MM.1S (cell line): ENCODE measurements at regions not wholly inside any gene's neighbourhood (a gene's known extent, or its start where the extent isn't known, plus 50 kb on each side); places are given as distances from the start of the nearest gene placed in this dataset.

ENCODE experiments used
- DNase-seq: peaks from one replicate; pipeline ENCODE4 v3.0.0-alpha.2; 2015
- H2AFZ ChIP-seq: fragments of 300-600 bp; sonication (generic); 2 replicates; pipeline ENCODE4 v1.6.0; 2016; ENCODE audit warnings: antibody characterized with exemption, low read length
- H3F3A ChIP-seq: fragments of 300-600 bp; sonication (generic); 2 replicates; pipeline ENCODE4 v1.6.1; 2016; ENCODE audit warnings: mild to moderate bottlenecking, antibody characterized with exemption, low read length, moderate library complexity, mixed read lengths; ENCODE audit not compliant: insufficient read depth
- H3K27ac ChIP-seq: fragments of 300-600 bp; sonication (generic); 2 replicates; pipeline ENCODE4 v1.5.1; 2016; ENCODE audit warnings: mild to moderate bottlenecking, low read length
- H3K27me3 ChIP-seq: fragments of 300-600 bp; sonication (generic); replicated peaks from 2 replicates; pipeline ENCODE4 v1.6.0; 2016; ENCODE audit warnings: low read length; ENCODE audit not compliant: insufficient read depth
- H3K36me3 ChIP-seq: fragments of 300-600 bp; sonication (generic); replicated peaks from 2 replicates; pipeline ENCODE4 v1.6.1; 2016; ENCODE audit warnings: mild to moderate bottlenecking, low read length, mixed read lengths; ENCODE audit not compliant: insufficient read depth
- H3K4me1 ChIP-seq: fragments of 300-600 bp; sonication (generic); 2 replicates; pipeline ENCODE4 v1.6.1; 2016; ENCODE audit warnings: low read length, mixed read lengths
- H3K4me2 ChIP-seq: fragments of 300-600 bp; sonication (generic); 2 replicates; pipeline ENCODE4 v1.6.0; 2016; ENCODE audit warnings: low read depth, low read length
- H3K4me3 ChIP-seq: fragments of 300-600 bp; sonication (generic); 2 replicates; pipeline ENCODE4 v1.5.1; 2016; ENCODE audit warnings: low read length, mixed read lengths
- H3K79me2 ChIP-seq: fragments of 300-600 bp; sonication (generic); 2 replicates; pipeline ENCODE4 v1.6.1; 2016; ENCODE audit warnings: mixed run types, low read length, mixed read lengths
- H3K9ac ChIP-seq: fragments of 300-600 bp; sonication (generic); 2 replicates; pipeline ENCODE4 v1.6.1; 2016; ENCODE audit warnings: low read length, mixed read lengths
- H3K9me2 ChIP-seq: fragments of 300-600 bp; sonication (generic); replicated peaks from 2 replicates; pipeline ENCODE4 v1.6.1; 2016; ENCODE audit warnings: mild to moderate bottlenecking, low read length, mixed read lengths; ENCODE audit not compliant: insufficient read depth
- H3K9me3 ChIP-seq: fragments of 300-600 bp; sonication (generic); replicated peaks from 2 replicates; pipeline ENCODE4 v1.6.1; 2016; ENCODE audit warnings: mild to moderate bottlenecking, low read length, mixed read lengths; ENCODE audit not compliant: insufficient read depth
- H4K20me1 ChIP-seq: fragments of 300-600 bp; sonication (generic); 2 replicates; pipeline ENCODE4 v1.6.1; 2016; ENCODE audit warnings: mild to moderate bottlenecking, low read length, moderate library complexity, mixed read lengths; ENCODE audit not compliant: insufficient read depth
- EZH2 ChIP-seq: fragments of 300-600 bp; sonication (generic); optimal IDR thresholded peaks from 2 replicates; pipeline ENCODE3; 2017; ENCODE audit warnings: low read depth, mild to moderate bottlenecking, antibody characterized with exemption, low read length, mixed read lengths
- EZH2phosphoT487 ChIP-seq: fragments of 300-600 bp; sonication (generic); IDR thresholded peaks from 2 replicates; pipeline ENCODE4 v1.6.1; 2018; ENCODE audit warnings: antibody characterized with exemption, low read length
- TF ChIP-seq, protein P1 (sequence below): fragments of 300-600 bp; sonication (generic); IDR thresholded peaks from 2 replicates; pipeline ENCODE4 v1.5.1; 2016; ENCODE audit warnings: antibody characterized with exemption, low read length, mixed read lengths

DNA sequence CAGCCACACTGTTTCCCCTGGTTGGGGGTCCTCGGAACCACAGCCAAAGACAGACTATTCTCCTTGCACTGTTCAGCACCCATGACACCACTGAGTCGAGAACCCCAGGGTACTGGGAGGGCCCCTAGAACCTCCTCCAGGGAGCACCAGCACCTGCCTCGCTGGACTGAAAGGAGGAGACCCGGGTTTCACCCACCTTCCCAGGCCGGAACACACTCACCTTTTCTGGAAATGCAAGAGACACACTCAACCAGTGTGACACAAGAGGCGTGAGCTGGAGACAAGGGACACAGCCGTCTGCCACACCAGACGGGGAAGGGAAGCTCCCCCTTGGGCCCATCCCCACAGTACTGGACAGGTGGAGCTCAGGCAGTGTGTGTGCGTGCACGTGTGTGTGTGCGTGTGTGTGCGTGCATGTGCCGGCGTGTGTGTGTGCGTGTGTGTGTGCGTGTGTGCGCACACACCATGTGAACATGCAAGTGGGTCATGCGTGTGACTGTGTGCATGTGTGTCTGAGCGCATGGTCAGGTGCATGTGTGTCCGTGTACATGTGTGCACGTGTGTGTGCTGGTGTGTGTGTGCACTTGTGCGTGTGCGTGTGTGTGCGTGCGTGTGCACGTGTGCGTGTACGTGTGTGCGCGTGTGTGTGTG, 128.8 kb upstream of the NKX1-1 start:
- TF ChIP-seq, protein P1, sequence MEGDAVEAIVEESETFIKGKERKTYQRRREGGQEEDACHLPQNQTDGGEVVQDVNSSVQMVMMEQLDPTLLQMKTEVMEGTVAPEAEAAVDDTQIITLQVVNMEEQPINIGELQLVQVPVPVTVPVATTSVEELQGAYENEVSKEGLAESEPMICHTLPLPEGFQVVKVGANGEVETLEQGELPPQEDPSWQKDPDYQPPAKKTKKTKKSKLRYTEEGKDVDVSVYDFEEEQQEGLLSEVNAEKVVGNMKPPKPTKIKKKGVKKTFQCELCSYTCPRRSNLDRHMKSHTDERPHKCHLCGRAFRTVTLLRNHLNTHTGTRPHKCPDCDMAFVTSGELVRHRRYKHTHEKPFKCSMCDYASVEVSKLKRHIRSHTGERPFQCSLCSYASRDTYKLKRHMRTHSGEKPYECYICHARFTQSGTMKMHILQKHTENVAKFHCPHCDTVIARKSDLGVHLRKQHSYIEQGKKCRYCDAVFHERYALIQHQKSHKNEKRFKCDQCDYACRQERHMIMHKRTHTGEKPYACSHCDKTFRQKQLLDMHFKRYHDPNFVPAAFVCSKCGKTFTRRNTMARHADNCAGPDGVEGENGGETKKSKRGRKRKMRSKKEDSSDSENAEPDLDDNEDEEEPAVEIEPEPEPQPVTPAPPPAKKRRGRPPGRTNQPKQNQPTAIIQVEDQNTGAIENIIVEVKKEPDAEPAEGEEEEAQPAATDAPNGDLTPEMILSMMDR = no peak
- no peak for TF ChIP-seq EZH2
- no peak for TF ChIP-seq EZH2phosphoT487
- Histone ChIP-seq H3K9me2 (no peaks in the 10 kb centered on the region), H3K4me3 (no peak overlapping the region), H4K20me1 (no peaks in the 10 kb centered on the region), H3K4me2 (no peak overlapping the region), H2AFZ (no peak overlapping the region), H3K27ac (no peak overlapping the region), H3K36me3 (no peaks in the 10 kb centered on the region), H3K79me2 (no peaks in the 10 kb centered on the region), H3K9ac (no peak overlapping the region), H3K4me1 (no peaks in the 10 kb centered on the region), H3F3A (no peaks in the 10 kb centered on the region), H3K9me3 (no peaks in the 10 kb centered on the region), H3K27me3 (no peaks in the 10 kb centered on the region)
- DNase-seq = no peak

- Histone ChIP-seq H3K4me3 (no peak overlapping the region), H3K4me2 (no peak overlapping the region), H4K20me1 (no peaks in the 10 kb centered on the region), H3K36me3 (no peaks in the 10 kb centered on the region), H3K27ac (no peak overlapping the region), H3K4me1 (no peaks in the 10 kb centered on the region), H3K9me2 (no peaks in the 10 kb centered on the region), H3K79me2 (no peaks in the 10 kb centered on the region), H2AFZ (no peak overlapping the region), H3K9me3 (no peaks in the 10 kb centered on the region), H3K27me3 (no peaks in the 10 kb centered on the region), H3F3A (no peaks in the 10 kb centered on the region), H3K9ac (no peak overlapping the region)
- no peak for DNase-seq
- TF ChIP-seq EZH2 (no peak), EZH2phosphoT487 (no peak)
- TF ChIP-seq, protein P1 = no peak
Measured at GRCh38 chr4:1534095-1534872, 128.0 kb upstream of the NKX1-1 start.

GRCh38 chr4:1533501-1534064, 127.3 kb upstream of the NKX1-1 start:
- TF ChIP-seq, protein P1 = no peak
- TF ChIP-seq EZH2 (no peak), EZH2phosphoT487 (no peak)
- Histone ChIP-seq H3F3A (no peaks in the 10 kb centered on the region), H3K27me3 (no peaks in the 10 kb centered on the region), H4K20me1 (no peaks in the 10 kb centered on the region), H3K4me2 (no peak overlapping the region), H3K36me3 (no peaks in the 10 kb centered on the region), H3K4me3 (no peak overlapping the region), H3K9me2 (no peaks in the 10 kb centered on the region), H3K4me1 (no peaks in the 10 kb centered on the region), H3K79me2 (no peaks in the 10 kb centered on the region), H3K27ac (no peak overlapping the region), H3K9ac (no peak overlapping the region), H2AFZ (no peak overlapping the region), H3K9me3 (no peaks in the 10 kb centered on the region)
- no peak for DNase-seq
